ENCODE measurements at regions not wholly inside any gene's neighbourhood (a gene's known extent, or its start where the extent isn't known, plus 50 kb on each side); places are given as distances from the start of the nearest gene placed in this dataset.

DNA sequence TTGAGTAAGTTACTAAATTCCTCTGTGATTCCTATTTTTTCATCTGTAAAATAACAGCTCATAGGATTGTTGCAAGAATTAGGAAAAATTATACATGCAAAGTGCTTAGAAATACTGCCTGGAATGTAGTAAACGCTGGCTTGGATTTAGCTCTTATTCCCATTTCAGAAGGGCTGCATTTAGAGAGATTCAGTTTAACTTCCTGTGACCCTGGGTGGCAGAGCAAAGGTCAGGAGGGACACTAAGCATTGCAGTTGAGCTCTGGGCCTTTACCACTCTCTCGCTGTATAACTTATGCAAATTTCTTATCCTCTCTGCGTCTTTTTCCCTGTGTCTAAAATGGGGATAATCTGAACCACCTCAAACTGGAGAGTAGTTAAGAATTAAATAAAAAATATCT is 241.0 kb upstream of the POU3F1 start:
- H3K4me1 ChIP-seq (ENCODE audit: control insufficient read depth in 1 of 2, insufficient read depth in 2 of 2, low read length in 2 of 2): no peaks in the 10 kb centered on the region
- H3K79me2 ChIP-seq (ENCODE audit: insufficient read depth, low read length): no peaks in the 10 kb centered on the region
- no peaks in the 10 kb centered on the region for H3K9me2 ChIP-seq (ENCODE audit: insufficient read depth)
- intact Hi-C loops (cut with micrococcal nuclease): no loop called here
- H3K4me3 ChIP-seq (replicated peaks in 1 of 2; ENCODE audit: low read depth in 1 of 2, low read length in 2 of 2): no peak overlapping the region
- H2AFZ ChIP-seq (ENCODE audit: low read depth, low read length, poor library complexity, severe bottlenecking): no peak overlapping the region
- H3K36me3 ChIP-seq (ENCODE audit: control insufficient read depth in 1 of 2, insufficient read depth in 2 of 2, low read length in 2 of 2): no peaks in the 10 kb centered on the region
- no TSS peak for BruUV-seq (replicated peaks)
- POLR2A ChIA-PET: no interaction called here
- RAD21 ChIA-PET (ENCODE audit: low non-redundant PET in 1 of 2, low total read pairs in 2 of 2, uncharacterized antibody in 2 of 2, unreplicated experiment in 2 of 2): no interaction called here
- DNase-seq (ENCODE audit: low read depth, low spot score) (no peak), ATAC-seq (no peak)
- no peak for TF ChIP-seq FOSL1 (IDR thresholded peaks at IDR 0.05; ENCODE audit: low read depth)
- TF ChIP-seq SRF (IDR thresholded peaks at IDR 0.05; ENCODE audit: low read depth): no peak
- no peak for TF ChIP-seq EZH2 (IDR thresholded peaks at IDR 0.05)
- no peak for TF ChIP-seq EZH2phosphoT487 (IDR thresholded peaks at IDR 0.05; ENCODE audit: borderline replicate concordance)
- TF ChIP-seq TCF7L2 (IDR thresholded peaks at IDR 0.05; ENCODE audit: borderline replicate concordance, extremely low read depth, insufficient read depth, insufficient read length): no peak
- TF ChIP-seq ZFX (IDR thresholded peaks at IDR 0.05): no peak
- no peak for TF ChIP-seq YY1 (IDR thresholded peaks at IDR 0.05; ENCODE audit: extremely low read depth, insufficient replicate concordance, low read depth, low read length)
- TF ChIP-seq POLR2A (IDR thresholded peaks at IDR 0.05; ENCODE audit: borderline replicate concordance, extremely low read depth, insufficient read depth, insufficient read length): no peak
- no peak for TF ChIP-seq SP1 (IDR thresholded peaks at IDR 0.05; ENCODE audit: low read depth)
- TF ChIP-seq CBX3 (IDR thresholded peaks at IDR 0.05; ENCODE audit: low read depth): no peak
- no peak for TF ChIP-seq POLR2AphosphoS5 (IDR thresholded peaks at IDR 0.05; ENCODE audit: low read depth, low read length)
- TF ChIP-seq, protein P1, sequence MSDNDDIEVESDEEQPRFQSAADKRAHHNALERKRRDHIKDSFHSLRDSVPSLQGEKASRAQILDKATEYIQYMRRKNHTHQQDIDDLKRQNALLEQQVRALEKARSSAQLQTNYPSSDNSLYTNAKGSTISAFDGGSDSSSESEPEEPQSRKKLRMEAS (IDR thresholded peaks at IDR 0.05): no peak
- no peak for TF ChIP-seq REST (IDR thresholded peaks at IDR 0.05; ENCODE audit: low read depth)
- no peak for TF ChIP-seq SIN3A (IDR thresholded peaks at IDR 0.05; ENCODE audit: low read depth)
- TF ChIP-seq EGR1 (IDR thresholded peaks at IDR 0.05; ENCODE audit: low read depth): no peak
- TF ChIP-seq ZNF274 (IDR thresholded peaks at IDR 0.05; ENCODE audit: low read depth, low read length): no peak
- H4K20me1 ChIP-seq (ENCODE audit: insufficient read depth): no peaks in the 10 kb centered on the region
- H3K9me3 ChIP-seq (ENCODE audit: control insufficient read depth in 1 of 2, insufficient read depth in 1 of 2, low read depth in 1 of 2, low read length in 2 of 2): no peaks in the 10 kb centered on the region
- CTCF ChIA-PET: no interaction called here
- H3K27ac ChIP-seq (ENCODE audit: low read depth, low read length): no peak overlapping the region
- H3K27me3 ChIP-seq (ENCODE audit: insufficient read depth, low read length): peaks cover 35% of the 10 kb centered on the region
- H3K9ac ChIP-seq (ENCODE audit: low read length): no peak overlapping the region
- H3K4me2 ChIP-seq (ENCODE audit: low read length): no peak overlapping the region
